Fibroblast of mammary gland (primary cell): ENCODE measurements at regions not wholly inside any gene's neighbourhood (a gene's known extent, or its start where the extent isn't known, plus 50 kb on each side); places are given as distances from the start of the nearest gene placed in this dataset.

Experiments used
- DNase-seq: peaks from one replicate; pipeline ENCODE4 v3.0.0-alpha.2; 2010; ENCODE audit warnings: low read depth
- H3K4me3 ChIP-seq: 2 replicates; pipeline ENCODE4 v1.5.1; 2011; ENCODE audit warnings: low read depth, mild to moderate bottlenecking, low read length, moderate library complexity; ENCODE audit not compliant: control insufficient read depth
- TF ChIP-seq, protein P1 (sequence below): conservative IDR thresholded peaks from 2 replicates; pipeline ENCODE4 v1.5.1; 2011; ENCODE audit warnings: low read depth, low read length, inconsistent platforms; ENCODE audit not compliant: control insufficient read depth, insufficient read depth

DNA sequence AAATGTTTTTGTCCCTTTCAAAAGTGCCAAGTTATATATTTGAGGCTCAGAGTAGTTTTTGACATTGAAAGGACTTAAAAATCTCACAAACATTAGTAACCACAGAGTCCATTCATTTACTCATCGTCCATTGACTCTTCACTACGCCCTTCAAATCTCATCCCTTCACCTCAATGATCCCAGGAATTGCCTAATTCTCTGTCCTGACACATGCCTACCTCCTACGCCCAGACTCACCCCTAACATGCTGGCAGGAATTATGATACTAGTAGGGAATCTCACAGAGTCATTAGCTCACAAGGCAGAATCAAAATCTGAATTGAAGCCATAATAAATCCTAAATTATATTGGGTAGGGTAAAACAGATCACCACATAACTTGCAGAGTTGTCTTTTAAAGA lies 410.1 kb downstream of the RAP2B start:
- no peak overlapping the region for H3K4me3 ChIP-seq
- TF ChIP-seq, protein P1, sequence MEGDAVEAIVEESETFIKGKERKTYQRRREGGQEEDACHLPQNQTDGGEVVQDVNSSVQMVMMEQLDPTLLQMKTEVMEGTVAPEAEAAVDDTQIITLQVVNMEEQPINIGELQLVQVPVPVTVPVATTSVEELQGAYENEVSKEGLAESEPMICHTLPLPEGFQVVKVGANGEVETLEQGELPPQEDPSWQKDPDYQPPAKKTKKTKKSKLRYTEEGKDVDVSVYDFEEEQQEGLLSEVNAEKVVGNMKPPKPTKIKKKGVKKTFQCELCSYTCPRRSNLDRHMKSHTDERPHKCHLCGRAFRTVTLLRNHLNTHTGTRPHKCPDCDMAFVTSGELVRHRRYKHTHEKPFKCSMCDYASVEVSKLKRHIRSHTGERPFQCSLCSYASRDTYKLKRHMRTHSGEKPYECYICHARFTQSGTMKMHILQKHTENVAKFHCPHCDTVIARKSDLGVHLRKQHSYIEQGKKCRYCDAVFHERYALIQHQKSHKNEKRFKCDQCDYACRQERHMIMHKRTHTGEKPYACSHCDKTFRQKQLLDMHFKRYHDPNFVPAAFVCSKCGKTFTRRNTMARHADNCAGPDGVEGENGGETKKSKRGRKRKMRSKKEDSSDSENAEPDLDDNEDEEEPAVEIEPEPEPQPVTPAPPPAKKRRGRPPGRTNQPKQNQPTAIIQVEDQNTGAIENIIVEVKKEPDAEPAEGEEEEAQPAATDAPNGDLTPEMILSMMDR: no peak
- peak; percentile 30 for DNase-seq

DNA sequence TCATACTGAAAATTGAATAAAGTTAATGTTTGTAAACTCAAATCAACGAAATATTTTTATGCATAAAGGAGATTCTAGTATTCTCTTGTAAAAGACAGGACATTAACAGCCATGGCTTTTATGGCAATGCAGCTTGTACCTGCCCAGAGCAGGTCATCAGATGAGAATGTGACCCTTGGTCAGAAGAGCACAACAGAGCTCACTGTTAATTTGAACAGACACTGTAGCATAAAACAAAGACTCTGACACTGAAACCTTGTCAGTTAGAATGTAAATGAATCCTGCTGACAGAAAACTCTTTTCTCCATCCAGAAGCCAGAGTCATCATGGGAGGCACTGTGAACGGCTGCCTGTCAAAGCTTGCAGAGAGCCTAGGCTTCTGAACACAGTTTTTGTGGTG lies 410.6 kb downstream of the RAP2B start:
- no peak overlapping the region for H3K4me3 ChIP-seq
- no peak for DNase-seq
- TF ChIP-seq, protein P1: no peak

DNA sequence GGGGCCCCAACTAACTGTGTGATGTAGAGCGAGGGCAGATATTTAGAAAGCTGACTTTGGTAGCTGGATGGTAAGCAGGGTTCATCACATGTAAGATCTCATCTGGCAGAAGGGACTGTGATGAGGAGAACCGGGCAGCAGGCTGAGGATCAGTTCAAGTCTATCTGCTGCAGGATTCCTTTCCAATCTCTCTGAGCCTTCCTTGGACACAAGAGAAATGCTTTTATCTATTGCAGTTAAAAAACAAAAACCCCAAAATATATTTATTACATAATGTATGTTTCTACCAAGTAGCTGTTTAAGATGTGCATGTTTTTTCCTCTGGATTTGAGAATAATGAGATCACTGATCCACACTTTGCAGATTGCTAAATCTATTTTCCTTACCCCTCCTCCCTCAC lies 411.5 kb downstream of the RAP2B start:
- TF ChIP-seq, protein P1: no peak
- H3K4me3 ChIP-seq: no peak overlapping the region
- DNase-seq: no peak

DNA sequence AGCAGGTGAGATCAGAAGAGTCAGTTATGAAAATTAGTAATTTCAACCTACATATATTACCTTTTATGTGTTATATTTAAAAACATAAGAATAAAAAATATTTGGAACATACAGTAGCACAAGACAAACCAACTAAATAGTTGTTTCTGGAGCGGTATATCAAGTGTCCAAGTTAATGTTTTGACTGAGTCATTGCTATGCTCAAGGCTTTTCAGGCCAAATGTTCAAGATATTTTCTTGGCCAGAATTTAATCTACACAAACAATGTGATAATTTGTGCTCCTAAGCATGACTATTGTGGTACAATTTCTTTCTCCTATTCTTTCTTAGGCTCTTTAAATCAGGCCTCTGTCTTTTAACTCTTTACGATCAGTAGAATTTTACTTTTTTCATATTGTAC lies 412.4 kb downstream of the RAP2B start:
- TF ChIP-seq, protein P1: no peak
- H3K4me3 ChIP-seq: no peak overlapping the region
- DNase-seq: no peak

DNA sequence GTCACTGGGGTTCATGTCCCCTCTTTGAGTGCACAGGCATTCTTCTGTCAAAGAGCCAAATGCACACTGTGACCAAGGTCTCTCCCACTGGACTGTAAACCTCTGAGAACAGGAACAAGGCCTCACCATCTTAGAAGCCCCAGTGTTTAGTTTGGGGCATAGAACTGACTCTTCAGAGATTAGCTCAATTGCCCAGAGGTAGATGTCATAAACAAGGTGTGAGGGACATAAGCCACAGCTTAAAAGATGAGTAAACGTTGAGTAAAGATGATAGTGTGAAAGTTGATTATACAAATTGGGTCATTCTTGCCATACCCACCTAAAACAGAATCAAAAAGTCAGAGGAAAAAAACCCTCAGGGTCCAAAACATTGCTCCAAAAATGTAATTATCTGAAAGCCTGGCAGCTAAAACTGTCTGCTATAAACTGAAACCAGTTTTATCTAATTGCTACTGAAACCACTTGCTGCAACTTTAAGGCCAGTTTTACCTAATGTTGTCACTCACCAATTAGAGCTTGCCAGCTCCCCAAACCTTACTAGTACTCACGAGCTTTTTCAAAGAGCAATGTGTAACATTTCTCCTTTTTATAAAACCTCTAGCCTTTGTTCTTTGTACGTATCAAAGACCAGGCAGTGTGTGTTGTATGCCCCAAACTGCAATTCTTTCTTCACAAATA lies 415.2 kb downstream of the RAP2B start:
- no peak overlapping the region for H3K4me3 ChIP-seq
- TF ChIP-seq, protein P1: no peak
- DNase-seq: no peak

DNA sequence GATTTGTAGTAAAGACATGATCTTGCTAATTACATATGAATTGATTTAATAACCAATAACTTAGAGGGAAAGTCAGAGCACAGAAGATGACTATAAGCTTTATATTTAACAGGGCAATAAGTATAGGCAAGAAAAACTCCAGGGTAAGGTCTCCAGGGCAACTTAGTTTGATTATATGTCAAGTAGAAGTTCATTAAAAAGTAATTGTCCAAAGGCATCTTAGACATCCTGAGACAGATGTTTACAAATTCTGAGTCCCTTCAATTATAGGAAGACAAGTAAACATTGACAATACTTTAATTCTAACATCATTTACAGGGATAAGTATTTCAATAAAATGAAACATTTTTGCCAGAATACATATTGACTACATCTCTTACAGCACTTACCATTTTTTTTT lies 416.0 kb downstream of the RAP2B start:
- H3K4me3 ChIP-seq: no peak overlapping the region
- TF ChIP-seq, protein P1: no peak
- DNase-seq: no peak

DNA sequence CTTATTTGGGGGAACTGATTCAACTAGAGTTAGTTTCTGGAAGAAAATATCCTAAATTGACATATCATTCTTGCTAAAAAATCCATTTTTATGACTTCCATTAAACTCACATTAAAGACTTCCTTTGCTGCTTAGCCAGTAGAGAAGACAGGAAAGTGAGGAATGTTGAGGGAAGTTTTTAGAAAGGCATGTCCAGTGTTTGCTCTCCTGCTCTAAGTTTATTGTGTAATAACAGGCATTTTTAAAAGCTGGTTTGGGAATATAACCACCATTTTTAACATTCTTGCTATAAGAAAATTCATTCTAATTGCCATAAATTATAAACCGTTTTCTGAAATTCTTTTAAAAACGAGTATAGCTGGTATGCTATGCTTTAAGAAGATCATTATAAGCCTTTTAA lies 428.0 kb downstream of the RAP2B start:
- TF ChIP-seq, protein P1: no peak
- no peak overlapping the region for H3K4me3 ChIP-seq
- DNase-seq: no peak
